ENCODE measurements at regions not wholly inside any gene's neighbourhood (a gene's known extent, or its start where the extent isn't known, plus 50 kb on each side); places are given as distances from the start of the nearest gene placed in this dataset.

- WGBS = 74% methylated on average over 8 of the region's 8 CpGs
- Histone ChIP-seq H3K27ac (ENCODE audit: low read depth in 1 of 2, low read length in 2 of 2) (no peak overlapping the region), H3K36me3 (ENCODE audit: control insufficient read depth in 4 of 4, insufficient read depth in 3 of 4, low read depth in 1 of 4, low read length in 3 of 4) (no peaks in the 10 kb centered on the region), H3K9ac (ENCODE audit: low read depth in 1 of 2, low read length in 2 of 2) (no peak overlapping the region), H3K4me3 (ENCODE audit: low read depth in 1 of 3, low read length in 3 of 3) (no peak overlapping the region), H3K4me1 (ENCODE audit: control insufficient read depth in 4 of 4, insufficient read depth in 4 of 4, low read length in 3 of 4) (peaks cover 0 to 4% (median 0%) of the 10 kb centered on the region in 4 donors), H3K9me3 (ENCODE audit: control insufficient read depth in 4 of 4, low read length in 3 of 4) (no peaks in the 10 kb centered on the region), H3K27me3 (ENCODE audit: control insufficient read depth in 4 of 4, insufficient read depth in 4 of 4, low read length in 3 of 4) (no peaks in the 10 kb centered on the region)
- DNase-seq (ENCODE audit: low spot score) = no peak
- no peak for TF ChIP-seq HNF4G (IDR thresholded peaks at IDR 0.05)
- no peak for TF ChIP-seq FOXA1 (IDR thresholded peaks at IDR 0.05)
- no peak for TF ChIP-seq NR2F2 (IDR thresholded peaks at IDR 0.05)
- TF ChIP-seq RAD21 (IDR thresholded peaks at IDR 0.05) = no peak
- TF ChIP-seq GABPA (IDR thresholded peaks at IDR 0.05 in 1 of 2, conservative IDR thresholded peaks at IDR 0.05 in 1 of 2) = no peak
- no peak for TF ChIP-seq CTCF (IDR thresholded peaks at IDR 0.05; ENCODE audit: low read depth, low read length, missing input control)
- no peak for TF ChIP-seq ZBTB33 (IDR thresholded peaks at IDR 0.05)
- TF ChIP-seq MAX (IDR thresholded peaks at IDR 0.05) = no peak
- TF ChIP-seq ATF3 (IDR thresholded peaks at IDR 0.05) = no peak
Measured at GRCh38 chr2:41695198-41696113, 352.4 kb upstream of the PKDCC start.

GRCh38 chr2:41697389-41697788 lies 350.4 kb upstream of the PKDCC start:
- 97% methylated on average over 36 of the region's 36 CpGs for WGBS
- Histone ChIP-seq H3K36me3 (ENCODE audit: control insufficient read depth in 4 of 4, insufficient read depth in 3 of 4, low read depth in 1 of 4, low read length in 3 of 4) (no peaks in the 10 kb centered on the region), H3K9me3 (ENCODE audit: control insufficient read depth in 4 of 4, low read length in 3 of 4) (no peaks in the 10 kb centered on the region), H3K27me3 (ENCODE audit: control insufficient read depth in 4 of 4, insufficient read depth in 4 of 4, low read length in 3 of 4) (no peaks in the 10 kb centered on the region), H3K9ac (ENCODE audit: low read depth in 1 of 2, low read length in 2 of 2) (no peak overlapping the region), H3K27ac (ENCODE audit: low read depth in 1 of 2, low read length in 2 of 2) (no peak overlapping the region), H3K4me1 (ENCODE audit: control insufficient read depth in 4 of 4, insufficient read depth in 4 of 4, low read length in 3 of 4) (peaks cover 0 to 4% (median 0%) of the 10 kb centered on the region in 4 donors), H3K4me3 (ENCODE audit: low read depth in 1 of 3, low read length in 3 of 3) (no peak overlapping the region)
- TF ChIP-seq CTCF (IDR thresholded peaks at IDR 0.05; ENCODE audit: low read depth, low read length, missing input control) (no peak), FOXA1 (IDR thresholded peaks at IDR 0.05) (no peak), NR2F2 (IDR thresholded peaks at IDR 0.05) (no peak), HNF4G (IDR thresholded peaks at IDR 0.05) (no peak), MAX (IDR thresholded peaks at IDR 0.05) (no peak), EGR1 (IDR thresholded peaks at IDR 0.05; ENCODE audit: low read depth in 2 of 2) (no peak), GABPA (IDR thresholded peaks at IDR 0.05 in 1 of 2, conservative IDR thresholded peaks at IDR 0.05 in 1 of 2) (no peak)
- DNase-seq (ENCODE audit: low spot score) = no peak
